ENCODE measurements at regions not wholly inside any gene's neighbourhood (a gene's known extent, or its start where the extent isn't known, plus 50 kb on each side); places are given as distances from the start of the nearest gene placed in this dataset.

- TF ChIP-seq CTCF (IDR thresholded peaks at IDR 0.05) (no peak), POLR2A (IDR thresholded peaks at IDR 0.05) (no peak), EP300 (IDR thresholded peaks at IDR 0.05) (no peak)
Observed at GRCh38 chr4:72935462-72935861, 134.1 kb downstream of the COX18 start.
